Astrocyte (in vitro differentiated cells and primary cell): ENCODE measurements at regions not wholly inside any gene's neighbourhood (a gene's known extent, or its start where the extent isn't known, plus 50 kb on each side); places are given as distances from the start of the nearest gene placed in this dataset.

Source experiments
- DNase-seq: peaks from one replicate; pipeline ENCODE4 v3.0.0-alpha.2; 2010; ENCODE audit warnings: low read depth
- FAIRE-seq: peaks from 2 replicates; lab custom pipeline; 2011; peaks lifted over from hg19 to GRCh38; lab: Jason Lieb, UNC
- H2AFZ ChIP-seq: 2 replicates; pipeline ENCODE4 v1.6.0; 2012; ENCODE audit warnings: low read depth, low read length, inconsistent platforms
- H3K27ac ChIP-seq: 2 replicates; pipeline ENCODE4 v1.5.1; 2011; ENCODE audit warnings: low read depth, low read length, inconsistent platforms
- H3K27me3 ChIP-seq: 2 replicates; pipeline ENCODE4 v1.6.0; 2011; ENCODE audit warnings: low read length, inconsistent platforms; ENCODE audit not compliant: insufficient read depth
- H3K36me3 ChIP-seq: 2 replicates; pipeline ENCODE4 v1.5.1; 2011; ENCODE audit warnings: low read length, inconsistent platforms; ENCODE audit not compliant: insufficient read depth
- H3K4me1 ChIP-seq: 2 replicates; pipeline ENCODE4 v1.5.1; 2011; ENCODE audit warnings: low read length, inconsistent platforms; ENCODE audit not compliant: insufficient read depth
- H3K4me2 ChIP-seq: 2 replicates; pipeline ENCODE4 v1.6.0; 2012; ENCODE audit warnings: low read length, inconsistent platforms
- H3K4me3 ChIP-seq: 2 replicates; pipeline ENCODE4 v1.5.1; 2011; ENCODE audit warnings: low read depth, mild to moderate bottlenecking, low read length, inconsistent platforms; ENCODE audit not compliant: insufficient read depth
- H3K79me2 ChIP-seq: 2 replicates; pipeline ENCODE4 v1.6.0; 2012; ENCODE audit warnings: mild to moderate bottlenecking, low read length, inconsistent platforms; ENCODE audit not compliant: insufficient read depth
- H3K9ac ChIP-seq: 2 replicates; pipeline ENCODE4 v1.6.0; 2012; ENCODE audit warnings: mild to moderate bottlenecking, low read length, inconsistent platforms
- H3K9me3 ChIP-seq: 2 replicates; pipeline ENCODE4 v1.5.1; 2012; ENCODE audit warnings: low read depth, mild to moderate bottlenecking, low read length, inconsistent platforms; ENCODE audit not compliant: insufficient read depth
- H4K20me1 ChIP-seq: 2 replicates; pipeline ENCODE4 v1.6.0; 2012; ENCODE audit warnings: low read length, inconsistent platforms; ENCODE audit not compliant: insufficient read depth
- H3K27ac Mint-ChIP-seq: one replicate; pipeline ENCODE4 v1.8.0; 2021; ENCODE audit warnings: mild to moderate bottlenecking, mixed read lengths; ENCODE audit not compliant: unreplicated experiment
- H3K27me3 Mint-ChIP-seq: one replicate; pipeline ENCODE4 v1.8.0; 2021; ENCODE audit warnings: low read depth, mixed read lengths; ENCODE audit not compliant: unreplicated experiment
- H3K36me3 Mint-ChIP-seq: one replicate; pipeline ENCODE4 v1.8.0; 2021; ENCODE audit warnings: low read depth, mixed read lengths; ENCODE audit not compliant: unreplicated experiment
- H3K4me1 Mint-ChIP-seq: one replicate; pipeline ENCODE4 v1.8.0; 2021; ENCODE audit warnings: low read depth, mixed read lengths; ENCODE audit not compliant: unreplicated experiment
- H3K4me3 Mint-ChIP-seq: one replicate; pipeline ENCODE4 v1.8.0; 2021; ENCODE audit warnings: mild to moderate bottlenecking, moderate library complexity, mixed read lengths; ENCODE audit not compliant: unreplicated experiment
- H3K9me3 Mint-ChIP-seq: one replicate; pipeline ENCODE4 v1.8.0; 2021; ENCODE audit warnings: mild to moderate bottlenecking, mixed read lengths; ENCODE audit not compliant: unreplicated experiment
- EZH2 ChIP-seq: IDR thresholded peaks from 2 replicates; pipeline ENCODE4 v1.6.1; 2012; ENCODE audit warnings: mild to moderate bottlenecking, low read length, inconsistent platforms; ENCODE audit not compliant: insufficient read depth
- TF ChIP-seq, protein P1 (sequence below): IDR thresholded peaks from 2 replicates; pipeline ENCODE4 v1.5.1; 2011; ENCODE audit warnings: low read depth, mild to moderate bottlenecking, inconsistent platforms, low read length, moderate library complexity; ENCODE audit not compliant: insufficient read depth

GRCh38 chr13:103308667-103309066, 242.4 kb upstream of the SLC10A2 start:
- no peaks in the 10 kb centered on the region for H3K9me3 ChIP-seq
- no peak overlapping the region for H3K4me3 Mint-ChIP-seq
- no peaks in the 10 kb centered on the region for H3K36me3 ChIP-seq
- no peak overlapping the region for H3K4me2 ChIP-seq
- FAIRE-seq (no peak), DNase-seq (no peak)
- no peak for TF ChIP-seq EZH2
- TF ChIP-seq, protein P1, sequence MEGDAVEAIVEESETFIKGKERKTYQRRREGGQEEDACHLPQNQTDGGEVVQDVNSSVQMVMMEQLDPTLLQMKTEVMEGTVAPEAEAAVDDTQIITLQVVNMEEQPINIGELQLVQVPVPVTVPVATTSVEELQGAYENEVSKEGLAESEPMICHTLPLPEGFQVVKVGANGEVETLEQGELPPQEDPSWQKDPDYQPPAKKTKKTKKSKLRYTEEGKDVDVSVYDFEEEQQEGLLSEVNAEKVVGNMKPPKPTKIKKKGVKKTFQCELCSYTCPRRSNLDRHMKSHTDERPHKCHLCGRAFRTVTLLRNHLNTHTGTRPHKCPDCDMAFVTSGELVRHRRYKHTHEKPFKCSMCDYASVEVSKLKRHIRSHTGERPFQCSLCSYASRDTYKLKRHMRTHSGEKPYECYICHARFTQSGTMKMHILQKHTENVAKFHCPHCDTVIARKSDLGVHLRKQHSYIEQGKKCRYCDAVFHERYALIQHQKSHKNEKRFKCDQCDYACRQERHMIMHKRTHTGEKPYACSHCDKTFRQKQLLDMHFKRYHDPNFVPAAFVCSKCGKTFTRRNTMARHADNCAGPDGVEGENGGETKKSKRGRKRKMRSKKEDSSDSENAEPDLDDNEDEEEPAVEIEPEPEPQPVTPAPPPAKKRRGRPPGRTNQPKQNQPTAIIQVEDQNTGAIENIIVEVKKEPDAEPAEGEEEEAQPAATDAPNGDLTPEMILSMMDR: no peak
- no peaks in the 10 kb centered on the region for H4K20me1 ChIP-seq
- H3K36me3 Mint-ChIP-seq: no peaks in the 10 kb centered on the region
- H3K27me3 Mint-ChIP-seq: no peaks in the 10 kb centered on the region
- no peaks in the 10 kb centered on the region for H3K4me1 ChIP-seq
- H3K9ac ChIP-seq: no peak overlapping the region
- peaks cover 10% of the 10 kb centered on the region for H3K4me1 Mint-ChIP-seq
- no peak overlapping the region for H3K27ac ChIP-seq
- no peak overlapping the region for H3K27ac Mint-ChIP-seq
- H3K79me2 ChIP-seq: no peaks in the 10 kb centered on the region
- no peak overlapping the region for H3K4me3 ChIP-seq
- no peaks in the 10 kb centered on the region for H3K9me3 Mint-ChIP-seq
- H3K27me3 ChIP-seq: no peaks in the 10 kb centered on the region
- H2AFZ ChIP-seq: no peak overlapping the region

GRCh38 chr13:103306163-103306562, 239.9 kb upstream of the SLC10A2 start:
- Mint-ChIP-seq H3K4me3 (no peak overlapping the region), H3K9me3 (no peaks in the 10 kb centered on the region), H3K27me3 (no peaks in the 10 kb centered on the region), H3K27ac (no peak overlapping the region), H3K36me3 (no peaks in the 10 kb centered on the region), H3K4me1 (peaks cover 10% of the 10 kb centered on the region)
- Histone ChIP-seq H3K9ac (no peak overlapping the region), H3K36me3 (no peaks in the 10 kb centered on the region), H3K27me3 (no peaks in the 10 kb centered on the region), H3K27ac (no peak overlapping the region), H2AFZ (no peak overlapping the region), H3K79me2 (no peaks in the 10 kb centered on the region), H3K4me1 (no peaks in the 10 kb centered on the region), H4K20me1 (no peaks in the 10 kb centered on the region), H3K9me3 (no peaks in the 10 kb centered on the region), H3K4me2 (no peak overlapping the region), H3K4me3 (no peak overlapping the region)
- DNase-seq: no peak
- TF ChIP-seq, protein P1: no peak
- no peak for TF ChIP-seq EZH2
- FAIRE-seq: no peak

- no peaks in the 10 kb centered on the region for H3K27me3 ChIP-seq
- H3K27ac Mint-ChIP-seq: no peak overlapping the region
- H4K20me1 ChIP-seq: no peaks in the 10 kb centered on the region
- no peak overlapping the region for H3K27ac ChIP-seq
- H3K4me1 Mint-ChIP-seq: peaks cover 2% of the 10 kb centered on the region
- no peaks in the 10 kb centered on the region for H3K79me2 ChIP-seq
- FAIRE-seq: no peak
- no peak overlapping the region for H3K4me3 Mint-ChIP-seq
- DNase-seq: no peak
- H3K27me3 Mint-ChIP-seq: no peaks in the 10 kb centered on the region
- H3K36me3 Mint-ChIP-seq: no peaks in the 10 kb centered on the region
- no peaks in the 10 kb centered on the region for H3K9me3 Mint-ChIP-seq
- no peak overlapping the region for H2AFZ ChIP-seq
- H3K9ac ChIP-seq: no peak overlapping the region
- H3K36me3 ChIP-seq: no peaks in the 10 kb centered on the region
- H3K4me3 ChIP-seq: no peak overlapping the region
- no peak overlapping the region for H3K4me2 ChIP-seq
- no peaks in the 10 kb centered on the region for H3K4me1 ChIP-seq
- no peak for TF ChIP-seq EZH2
- TF ChIP-seq, protein P1: no peak
- H3K9me3 ChIP-seq: no peaks in the 10 kb centered on the region
Measured at GRCh38 chr13:103303078-103303651, 236.9 kb upstream of the SLC10A2 start.
